HCT116 (cell line): ENCODE measurements at regions not wholly inside any gene's neighbourhood (a gene's known extent, or its start where the extent isn't known, plus 50 kb on each side); places are given as distances from the start of the nearest gene placed in this dataset.

Source experiments
- ATF3 ChIP-seq: IDR thresholded peaks from 2 replicates; pipeline ENCODE4 v1.6.1; 2012
- CBX3 ChIP-seq: IDR thresholded peaks from 2 replicates; pipeline ENCODE4 v1.6.1; 2012; ENCODE audit warnings: low read depth
- CTCF ChIP-seq, 3 experiments: fragments of 200-600 bp in 1 of 3; sonication (generic) in 1 of 3; IDR thresholded peaks in 2 of 3; conservative IDR thresholded peaks in 1 of 3; 2 replicates each; pipeline ENCODE4 v1.5.1; 2012 to 2017; ENCODE audit warnings: low read depth in 2 of 3, low read length in 2 of 3, antibody characterized with exemption in 1 of 3, borderline replicate concordance in 1 of 3, control low read depth in 1 of 3, mild to moderate bottlenecking in 1 of 3, mixed read lengths in 1 of 3, mixed run types in 1 of 3, moderate library complexity in 1 of 3; ENCODE audit not compliant: insufficient read depth in 1 of 3
- EZH2 ChIP-seq: fragments of 200-600 bp; sonication (generic); IDR thresholded peaks from 2 replicates; pipeline ENCODE4 v1.6.1; 2017; ENCODE audit warnings: antibody characterized with exemption, mixed run types
- EZH2phosphoT487 ChIP-seq: fragments of 200-600 bp; IDR thresholded peaks from 2 replicates; pipeline ENCODE4 v1.6.1; 2018; ENCODE audit warnings: antibody characterized with exemption, borderline replicate concordance
- MAX ChIP-seq: IDR thresholded peaks from 2 replicates; pipeline ENCODE4 v1.6.1; 2012
- POLR2A ChIP-seq: IDR thresholded peaks from 2 replicates; pipeline ENCODE4 v1.7.0; 2011; ENCODE audit warnings: borderline replicate concordance; ENCODE audit not compliant: insufficient read depth, insufficient read length; ENCODE audit errors: extremely low read depth
- POLR2AphosphoS5 ChIP-seq: IDR thresholded peaks from 2 replicates; pipeline ENCODE4 v1.6.1; 2011; ENCODE audit warnings: mild to moderate bottlenecking, low read depth, low read length, moderate library complexity
- REST ChIP-seq: IDR thresholded peaks from 2 replicates; pipeline ENCODE4 v1.6.1; 2012; ENCODE audit warnings: low read depth
- SIN3A ChIP-seq: IDR thresholded peaks from 2 replicates; pipeline ENCODE4 v1.6.1; 2012; ENCODE audit warnings: low read depth
- TCF7L2 ChIP-seq: IDR thresholded peaks from 2 replicates; pipeline ENCODE4 v1.7.0; 2011; ENCODE audit warnings: borderline replicate concordance, inconsistent platforms; ENCODE audit not compliant: insufficient read depth, insufficient read length; ENCODE audit errors: extremely low read depth
- ZFX ChIP-seq: fragments of 450-650 bp; IDR thresholded peaks from 2 replicates; pipeline ENCODE4 v1.6.1; 2017

- TF ChIP-seq POLR2A (no peak), CTCF (IDR thresholded peaks at IDR 0.05 in 2 of 3, conservative IDR thresholded peaks at IDR 0.05 in 1 of 3; ENCODE audit: borderline replicate concordance in 1 of 3, insufficient read depth in 1 of 3, low read depth in 2 of 3, low read length in 2 of 3) (no peak), EZH2phosphoT487 (no peak), POLR2AphosphoS5 (no peak), EZH2 (no peak), ZFX (no peak), SIN3A (no peak), REST (no peak), ATF3 (no peak), TCF7L2 (no peak), CBX3 (no peak), MAX (no peak)
Observed at GRCh38 chr6:12404651-12405050, 114.5 kb downstream of the EDN1 start.
